SK-N-SH (cell line): ENCODE measurements at regions not wholly inside any gene's neighbourhood (a gene's known extent, or its start where the extent isn't known, plus 50 kb on each side); places are given as distances from the start of the nearest gene placed in this dataset.
A peak's percentile ranks its signal among the peaks of the same experiment; 100 is the strongest.

Source experiments
- CTCF ChIA-PET: fragments of 300-600, 350-600 bp; formaldehyde crosslinking; extraction: SDS; loops from one replicate; lab custom pipeline; 2021; lab: Yijun Ruan, JAX
- POLR2A ChIA-PET: fragments of 350-600 bp; sonication (Branson Sonifier 250); formaldehyde crosslinking; extraction: SDS; loops from one replicate; lab custom pipeline; 2020; ENCODE audit warnings: antibody characterized with exemption, inconsistent platforms; lab: Yijun Ruan, JAX
- DNase-seq: peaks from one replicate; pipeline ENCODE4 v3.0.0; 2012
- H2AFZ ChIP-seq: fragments of 200-600 bp; sonication (generic); 2 replicates; pipeline ENCODE4 v1.8.1; 2016; ENCODE audit warnings: antibody characterized with exemption, mild to moderate bottlenecking, low read depth
- H3F3A ChIP-seq: fragments of 200-600 bp; sonication (generic); replicated peaks from 2 replicates; pipeline ENCODE3; 2016; ENCODE audit warnings: antibody characterized with exemption, mild to moderate bottlenecking; ENCODE audit not compliant: insufficient read depth
- H3K27ac ChIP-seq, 2 experiments: fragments of 200-500 bp in 1 of 2; fragments of 200-600 bp in 1 of 2; sonication (Bioruptor generic) in 1 of 2; sonication (generic), shearing (Covaris generic) in 1 of 2; 2 replicates each; pipeline versions ENCODE4 v1.5.1 to v1.6.1; 2014 to 2016; ENCODE audit warnings: low read depth in 2 of 2, inconsistent platforms in 1 of 2, low read length in 1 of 2, mild to moderate bottlenecking in 1 of 2, mixed read lengths in 1 of 2
- H3K27me3 ChIP-seq: fragments of 200-600 bp; sonication (generic), shearing (Covaris generic); 2 replicates; pipeline ENCODE4 v1.6.1; 2016; ENCODE audit warnings: mixed run types; ENCODE audit not compliant: insufficient read depth
- H3K36me3 ChIP-seq, 2 experiments: fragments of 200-500 bp in 1 of 2; fragments of 200-600 bp in 1 of 2; sonication (Bioruptor generic) in 1 of 2; sonication (generic) in 1 of 2; replicated peaks in 1 of 2; 2 replicates each; pipeline versions ENCODE3 to v1.5.1; 2014 to 2016; ENCODE audit warnings: low read length in 1 of 2, mild to moderate bottlenecking in 1 of 2; ENCODE audit not compliant: insufficient read depth in 2 of 2, control insufficient read depth in 1 of 2
- H3K4me1 ChIP-seq, 2 experiments: fragments of 200-500 bp in 1 of 2; fragments of 200-600 bp in 1 of 2; sonication (Bioruptor generic) in 1 of 2; sonication (generic), shearing (Covaris generic) in 1 of 2; 2 replicates each; pipeline versions ENCODE4 v1.5.1 to v1.6.1; 2014 to 2016; ENCODE audit warnings: low read depth in 1 of 2, low read length in 1 of 2, mixed run types in 1 of 2; ENCODE audit not compliant: insufficient read depth in 2 of 2, control insufficient read depth in 1 of 2
- H3K4me2 ChIP-seq: fragments of 200-600 bp; sonication (generic), shearing (Covaris generic); 2 replicates; pipeline ENCODE4 v1.6.1; 2017; ENCODE audit warnings: mixed run types
- H3K4me3 ChIP-seq, 2 experiments: fragments of 200-500 bp in 1 of 2; fragments of 200-600 bp in 1 of 2; sonication (Bioruptor generic) in 1 of 2; sonication (generic), shearing (Covaris generic) in 1 of 2; 2 replicates each; pipeline versions ENCODE4 v1.5.1 to v1.8.1; 2014 to 2016; ENCODE audit warnings: low read depth in 2 of 2, inconsistent platforms in 1 of 2, low read length in 1 of 2, mild to moderate bottlenecking in 1 of 2, mixed read lengths in 1 of 2, moderate library complexity in 1 of 2
- H3K79me2 ChIP-seq: fragments of 200-600 bp; sonication (generic); 2 replicates; pipeline ENCODE4 v1.8.1; 2017; ENCODE audit warnings: mild to moderate bottlenecking; ENCODE audit not compliant: insufficient read depth
- H3K9ac ChIP-seq: fragments of 200-600 bp; sonication (generic); 2 replicates; pipeline ENCODE4 v1.6.1; 2017; ENCODE audit warnings: mixed run types
- H3K9me2 ChIP-seq: fragments of 200-600 bp; sonication (generic); 2 replicates; pipeline ENCODE4 v1.6.1; 2017; ENCODE audit warnings: mixed run types
- H3K9me3 ChIP-seq: fragments of 200-600 bp; sonication (generic); 2 replicates; pipeline ENCODE4 v1.6.1; 2017; ENCODE audit warnings: mixed run types, mild to moderate bottlenecking, moderate library complexity
- H4K20me1 ChIP-seq: fragments of 200-600 bp; sonication (generic); 2 replicates; pipeline ENCODE4 v1.6.1; 2017; ENCODE audit warnings: mild to moderate bottlenecking, mixed run types; ENCODE audit not compliant: insufficient read depth
- CHD2 ChIP-seq: fragments of 150-350 bp; IDR thresholded peaks from 2 replicates; pipeline ENCODE4 v1.6.1; 2018; ENCODE audit warnings: low read length; ENCODE audit not compliant: partially characterized antibody
- ELF1 ChIP-seq: IDR thresholded peaks from 2 replicates; pipeline ENCODE4 v1.4.0; 2012
- FOXJ3 ChIP-seq: sonication (generic); formaldehyde crosslinking; IDR thresholded peaks from 2 replicates; pipeline ENCODE4 v1.5.1; 2020; ENCODE audit warnings: mild to moderate bottlenecking, missing genetic modification reagents
- GATA2 ChIP-seq: sonication (generic); formaldehyde crosslinking; IDR thresholded peaks from 2 replicates; pipeline ENCODE4 v1.5.0; 2020; ENCODE audit warnings: mild to moderate bottlenecking, missing genetic modification reagents
- JUND ChIP-seq: IDR thresholded peaks from 2 replicates; pipeline ENCODE4 v1.4.0; 2012
- MEF2A ChIP-seq: IDR thresholded peaks from 2 replicates; pipeline ENCODE4 v1.4.0; 2012; ENCODE audit warnings: low read depth, borderline replicate concordance
- MXI1 ChIP-seq: IDR thresholded peaks from 2 replicates; pipeline ENCODE4 v1.6.1; 2012; ENCODE audit warnings: mild to moderate bottlenecking, low read depth, low read length, improper control_type of control experiment
- NFIC ChIP-seq: IDR thresholded peaks from 2 replicates; pipeline ENCODE4 v1.4.0; 2012; ENCODE audit warnings: borderline replicate concordance
- NRF1 ChIP-seq: IDR thresholded peaks from 2 replicates; pipeline ENCODE4 v1.6.1; 2012; ENCODE audit warnings: low read depth, mild to moderate bottlenecking, low read length
- POLR2AphosphoS5 ChIP-seq: IDR thresholded peaks from 2 replicates; pipeline ENCODE4 v1.6.1; 2012; ENCODE audit warnings: low read depth, low read length
- RAD21 ChIP-seq: IDR thresholded peaks from 2 replicates; pipeline ENCODE4 v1.6.1; 2012; ENCODE audit warnings: mild to moderate bottlenecking, low read length
- RCOR1 ChIP-seq: fragments of 150-350 bp; IDR thresholded peaks from 2 replicates; pipeline ENCODE4 v1.6.1; 2017; ENCODE audit warnings: antibody characterized with exemption, low read length
- RXRA ChIP-seq: IDR thresholded peaks from 2 replicates; pipeline ENCODE4 v1.4.0; 2012; ENCODE audit warnings: low read depth, mild to moderate bottlenecking, borderline replicate concordance
- SMC3 ChIP-seq: IDR thresholded peaks from 2 replicates; pipeline ENCODE4 v1.6.1; 2012; ENCODE audit warnings: low read depth, low read length, improper control_type of control experiment
- TCF12 ChIP-seq: IDR thresholded peaks from 2 replicates; pipeline ENCODE4 v1.4.0; 2012
- YY1 ChIP-seq: IDR thresholded peaks from 2 replicates; pipeline ENCODE4 v1.4.0; 2012; ENCODE audit warnings: low read depth, mild to moderate bottlenecking
- WGBS: methylation state at CpG from one replicate; pipeline ENCODE4 v1.1.6; 2017; ENCODE audit warnings: low lambda C conversion rate; 5-methylcytosine and 5-hydroxymethylcytosine counted together
- TF ChIP-seq, protein P1 (sequence below): fragments of 200-600 bp; sonication (generic); IDR thresholded peaks from 2 replicates; pipeline ENCODE4 v1.6.1; 2017; ENCODE audit warnings: antibody characterized with exemption, mild to moderate bottlenecking, moderate library complexity
- TF ChIP-seq, protein P2 (sequence below): IDR thresholded peaks from 2 replicates; pipeline ENCODE4; 2012
- TF ChIP-seq, protein P3 (sequence below): IDR thresholded peaks from 2 replicates; pipeline ENCODE4 v1.6.1; 2012; ENCODE audit warnings: mild to moderate bottlenecking, low read depth, low read length, moderate library complexity
- TF ChIP-seq, protein P4 (sequence below): IDR thresholded peaks from 2 replicates; pipeline ENCODE4 v1.4.0; 2012; ENCODE audit warnings: low read depth, borderline replicate concordance
- TF ChIP-seq, protein P5 (sequence below): IDR thresholded peaks from 2 replicates; pipeline ENCODE4 v1.4.0; 2012; ENCODE audit warnings: low read depth

DNA sequence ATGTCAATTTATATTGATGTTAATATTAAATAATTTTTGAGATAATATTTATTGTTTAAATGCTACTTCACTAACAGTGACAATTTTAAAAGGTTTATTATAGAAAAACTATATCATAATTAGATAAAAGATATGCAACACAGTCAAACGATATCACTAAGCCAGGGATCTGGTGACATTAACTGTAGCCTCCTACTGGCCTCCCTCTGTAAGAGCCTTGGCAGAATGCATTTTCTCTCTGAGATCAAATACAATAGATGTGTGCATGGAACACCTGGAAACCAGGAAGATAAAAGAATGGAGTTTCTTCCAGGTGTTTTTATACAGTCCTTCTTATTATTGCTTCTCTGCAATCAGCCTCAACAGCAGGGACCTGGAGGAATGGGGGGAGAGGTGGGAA is 1762.1 kb downstream of the BRINP3 start:
- Histone ChIP-seq H4K20me1 (no peaks in the 10 kb centered on the region), H3F3A (no peaks in the 10 kb centered on the region), H3K9ac (no peak overlapping the region), H3K4me3 (no peak overlapping the region), H3K4me1 (no peaks in the 10 kb centered on the region), H3K27me3 (no peaks in the 10 kb centered on the region), H3K9me2 (no peaks in the 10 kb centered on the region), H2AFZ (no peak overlapping the region), H3K4me2 (no peak overlapping the region), H3K79me2 (no peaks in the 10 kb centered on the region), H3K27ac (no peak overlapping the region), H3K9me3 (no peaks in the 10 kb centered on the region), H3K36me3 (no peaks in the 10 kb centered on the region)
- TF ChIP-seq, protein P1, sequence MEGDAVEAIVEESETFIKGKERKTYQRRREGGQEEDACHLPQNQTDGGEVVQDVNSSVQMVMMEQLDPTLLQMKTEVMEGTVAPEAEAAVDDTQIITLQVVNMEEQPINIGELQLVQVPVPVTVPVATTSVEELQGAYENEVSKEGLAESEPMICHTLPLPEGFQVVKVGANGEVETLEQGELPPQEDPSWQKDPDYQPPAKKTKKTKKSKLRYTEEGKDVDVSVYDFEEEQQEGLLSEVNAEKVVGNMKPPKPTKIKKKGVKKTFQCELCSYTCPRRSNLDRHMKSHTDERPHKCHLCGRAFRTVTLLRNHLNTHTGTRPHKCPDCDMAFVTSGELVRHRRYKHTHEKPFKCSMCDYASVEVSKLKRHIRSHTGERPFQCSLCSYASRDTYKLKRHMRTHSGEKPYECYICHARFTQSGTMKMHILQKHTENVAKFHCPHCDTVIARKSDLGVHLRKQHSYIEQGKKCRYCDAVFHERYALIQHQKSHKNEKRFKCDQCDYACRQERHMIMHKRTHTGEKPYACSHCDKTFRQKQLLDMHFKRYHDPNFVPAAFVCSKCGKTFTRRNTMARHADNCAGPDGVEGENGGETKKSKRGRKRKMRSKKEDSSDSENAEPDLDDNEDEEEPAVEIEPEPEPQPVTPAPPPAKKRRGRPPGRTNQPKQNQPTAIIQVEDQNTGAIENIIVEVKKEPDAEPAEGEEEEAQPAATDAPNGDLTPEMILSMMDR, result peak; percentile 37; the same call in 1 of the 2 replicates
- no peak for TF ChIP-seq NFIC
- TF ChIP-seq RAD21, result peak; percentile 23
- TF ChIP-seq, protein P2, sequence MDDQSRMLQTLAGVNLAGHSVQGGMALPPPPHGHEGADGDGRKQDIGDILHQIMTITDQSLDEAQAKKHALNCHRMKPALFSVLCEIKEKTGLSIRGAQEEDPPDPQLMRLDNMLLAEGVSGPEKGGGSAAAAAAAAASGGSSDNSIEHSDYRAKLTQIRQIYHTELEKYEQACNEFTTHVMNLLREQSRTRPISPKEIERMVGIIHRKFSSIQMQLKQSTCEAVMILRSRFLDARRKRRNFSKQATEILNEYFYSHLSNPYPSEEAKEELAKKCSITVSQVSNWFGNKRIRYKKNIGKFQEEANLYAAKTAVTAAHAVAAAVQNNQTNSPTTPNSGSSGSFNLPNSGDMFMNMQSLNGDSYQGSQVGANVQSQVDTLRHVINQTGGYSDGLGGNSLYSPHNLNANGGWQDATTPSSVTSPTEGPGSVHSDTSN, result no peak
- TF ChIP-seq RXRA, result no peak
- TF ChIP-seq JUND, result no peak
- no peak for TF ChIP-seq ELF1
- no peak for TF ChIP-seq CHD2
- TF ChIP-seq NRF1, result no peak
- no peak for TF ChIP-seq POLR2AphosphoS5
- no peak for TF ChIP-seq FOXJ3 (CRISPR knock-in tag)
- TF ChIP-seq MEF2A, result no peak
- ChIA-PET CTCF (interaction anchor here (1.2 kb wide), 1 partner anchor 67 kb away, joined by 3 read pairs; no protein-coding TSS in a partner anchor), POLR2A (no interaction called here)
- no peak for DNase-seq
- 54% methylated on average over 1 of the region's 1 CpG for WGBS

DNA sequence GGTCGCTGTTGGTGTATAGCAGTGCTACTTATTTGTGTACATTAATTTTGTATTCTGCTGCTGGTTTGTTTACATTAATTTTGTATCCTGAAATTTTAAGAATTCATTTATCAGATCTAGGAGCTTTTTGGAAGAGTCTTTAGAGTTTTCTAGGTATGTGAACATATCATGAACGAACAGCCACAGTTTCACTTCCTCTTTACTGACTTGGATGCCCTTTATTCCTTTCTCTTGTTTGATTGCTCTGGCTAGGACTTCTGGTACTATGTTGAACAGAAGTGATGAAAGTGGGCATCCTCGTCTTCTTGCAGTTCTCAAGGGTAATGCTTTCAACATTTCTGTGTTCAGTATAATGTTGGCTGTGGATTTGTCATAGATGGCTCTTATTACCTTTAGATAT is 1757.9 kb downstream of the BRINP3 start:
- Histone ChIP-seq H3K27me3 (no peaks in the 10 kb centered on the region), H3K9me3 (no peaks in the 10 kb centered on the region), H3K9ac (no peak overlapping the region), H3K9me2 (no peaks in the 10 kb centered on the region), H3K4me1 (peaks cover 0 to 3% of the 10 kb centered on the region in 2 experiments; a peak in 1 of 4 replicates), H3K36me3 (no peaks in the 10 kb centered on the region), H3K79me2 (no peaks in the 10 kb centered on the region), H4K20me1 (no peaks in the 10 kb centered on the region; the same call in 1 of the 2 replicates), H3F3A (peaks cover 18% of the 10 kb centered on the region), H3K4me3 (no peak overlapping the region), H2AFZ (no peak overlapping the region), H3K4me2 (no peak overlapping the region), H3K27ac (no peak overlapping the region)
- no peak for DNase-seq
- TF ChIP-seq POLR2AphosphoS5, result no peak
- no peak for TF ChIP-seq NRF1
- TF ChIP-seq RCOR1, result no peak
- TF ChIP-seq, protein P3, sequence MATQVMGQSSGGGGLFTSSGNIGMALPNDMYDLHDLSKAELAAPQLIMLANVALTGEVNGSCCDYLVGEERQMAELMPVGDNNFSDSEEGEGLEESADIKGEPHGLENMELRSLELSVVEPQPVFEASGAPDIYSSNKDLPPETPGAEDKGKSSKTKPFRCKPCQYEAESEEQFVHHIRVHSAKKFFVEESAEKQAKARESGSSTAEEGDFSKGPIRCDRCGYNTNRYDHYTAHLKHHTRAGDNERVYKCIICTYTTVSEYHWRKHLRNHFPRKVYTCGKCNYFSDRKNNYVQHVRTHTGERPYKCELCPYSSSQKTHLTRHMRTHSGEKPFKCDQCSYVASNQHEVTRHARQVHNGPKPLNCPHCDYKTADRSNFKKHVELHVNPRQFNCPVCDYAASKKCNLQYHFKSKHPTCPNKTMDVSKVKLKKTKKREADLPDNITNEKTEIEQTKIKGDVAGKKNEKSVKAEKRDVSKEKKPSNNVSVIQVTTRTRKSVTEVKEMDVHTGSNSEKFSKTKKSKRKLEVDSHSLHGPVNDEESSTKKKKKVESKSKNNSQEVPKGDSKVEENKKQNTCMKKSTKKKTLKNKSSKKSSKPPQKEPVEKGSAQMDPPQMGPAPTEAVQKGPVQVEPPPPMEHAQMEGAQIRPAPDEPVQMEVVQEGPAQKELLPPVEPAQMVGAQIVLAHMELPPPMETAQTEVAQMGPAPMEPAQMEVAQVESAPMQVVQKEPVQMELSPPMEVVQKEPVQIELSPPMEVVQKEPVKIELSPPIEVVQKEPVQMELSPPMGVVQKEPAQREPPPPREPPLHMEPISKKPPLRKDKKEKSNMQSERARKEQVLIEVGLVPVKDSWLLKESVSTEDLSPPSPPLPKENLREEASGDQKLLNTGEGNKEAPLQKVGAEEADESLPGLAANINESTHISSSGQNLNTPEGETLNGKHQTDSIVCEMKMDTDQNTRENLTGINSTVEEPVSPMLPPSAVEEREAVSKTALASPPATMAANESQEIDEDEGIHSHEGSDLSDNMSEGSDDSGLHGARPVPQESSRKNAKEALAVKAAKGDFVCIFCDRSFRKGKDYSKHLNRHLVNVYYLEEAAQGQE, result no peak
- no peak for TF ChIP-seq MXI1
- TF ChIP-seq, protein P4, sequence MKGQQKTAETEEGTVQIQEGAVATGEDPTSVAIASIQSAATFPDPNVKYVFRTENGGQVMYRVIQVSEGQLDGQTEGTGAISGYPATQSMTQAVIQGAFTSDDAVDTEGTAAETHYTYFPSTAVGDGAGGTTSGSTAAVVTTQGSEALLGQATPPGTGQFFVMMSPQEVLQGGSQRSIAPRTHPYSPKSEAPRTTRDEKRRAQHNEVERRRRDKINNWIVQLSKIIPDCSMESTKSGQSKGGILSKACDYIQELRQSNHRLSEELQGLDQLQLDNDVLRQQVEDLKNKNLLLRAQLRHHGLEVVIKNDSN, result no peak
- no peak for TF ChIP-seq CHD2
- TF ChIP-seq, protein P5, sequence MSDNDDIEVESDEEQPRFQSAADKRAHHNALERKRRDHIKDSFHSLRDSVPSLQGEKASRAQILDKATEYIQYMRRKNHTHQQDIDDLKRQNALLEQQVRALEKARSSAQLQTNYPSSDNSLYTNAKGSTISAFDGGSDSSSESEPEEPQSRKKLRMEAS, result no peak
- no peak for TF ChIP-seq SMC3
- TF ChIP-seq YY1, result no peak
- TF ChIP-seq, protein P2, result no peak
- no peak for TF ChIP-seq GATA2
- TF ChIP-seq NFIC, result no peak
- no peak for TF ChIP-seq TCF12
- ChIA-PET CTCF (no interaction called here), POLR2A (no interaction called here)
- 78% methylated on average over 3 of the region's 3 CpGs for WGBS
